ENCODE measurements at regions not wholly inside any gene's neighbourhood (a gene's known extent, or its start where the extent isn't known, plus 50 kb on each side); places are given as distances from the start of the nearest gene placed in this dataset.

- TF ChIP-seq IRF1 (CRISPR knock-in tag; IDR thresholded peaks at IDR 0.05; ENCODE audit: borderline replicate concordance) (no peak), MEIS2 (IDR thresholded peaks at IDR 0.05; ENCODE audit: partially characterized antibody) (no peak), HOMEZ (CRISPR knock-in tag; IDR thresholded peaks at IDR 0.05) (no peak), CREB1 (IDR thresholded peaks at IDR 0.05) (no peak), CREB1 (CRISPR knock-in tag; IDR thresholded peaks at IDR 0.05) (no peak), MLLT1 (IDR thresholded peaks at IDR 0.05) (no peak), PTRF (tag; IDR thresholded peaks at IDR 0.05) (no peak), ZNF589 (CRISPR knock-in tag; IDR thresholded peaks at IDR 0.05; ENCODE audit: low read depth) (no peak)
- TF ChIP-seq, protein P1, sequence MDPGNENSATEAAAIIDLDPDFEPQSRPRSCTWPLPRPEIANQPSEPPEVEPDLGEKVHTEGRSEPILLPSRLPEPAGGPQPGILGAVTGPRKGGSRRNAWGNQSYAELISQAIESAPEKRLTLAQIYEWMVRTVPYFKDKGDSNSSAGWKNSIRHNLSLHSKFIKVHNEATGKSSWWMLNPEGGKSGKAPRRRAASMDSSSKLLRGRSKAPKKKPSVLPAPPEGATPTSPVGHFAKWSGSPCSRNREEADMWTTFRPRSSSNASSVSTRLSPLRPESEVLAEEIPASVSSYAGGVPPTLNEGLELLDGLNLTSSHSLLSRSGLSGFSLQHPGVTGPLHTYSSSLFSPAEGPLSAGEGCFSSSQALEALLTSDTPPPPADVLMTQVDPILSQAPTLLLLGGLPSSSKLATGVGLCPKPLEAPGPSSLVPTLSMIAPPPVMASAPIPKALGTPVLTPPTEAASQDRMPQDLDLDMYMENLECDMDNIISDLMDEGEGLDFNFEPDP (CRISPR knock-in tag; IDR thresholded peaks at IDR 0.05), result no peak
These were observed 240.7 kb downstream of the SEC23A start (continued) for GRCh38 chr14:38862366-38862765.
